NB4 (cell line): ENCODE measurements at regions not wholly inside any gene's neighbourhood (a gene's known extent, or its start where the extent isn't known, plus 50 kb on each side); places are given as distances from the start of the nearest gene placed in this dataset.

Experiments
- DNase-seq: peaks from one replicate; pipeline ENCODE4 v3.0.0; 2010; ENCODE audit warnings: low read depth
- H3K4me3 ChIP-seq: one replicate; pipeline ENCODE4 v1.5.1; 2011; ENCODE audit warnings: mild to moderate bottlenecking, low read depth, low read length, moderate library complexity
- MYC ChIP-seq: IDR thresholded peaks from 2 replicates; pipeline ENCODE4 v1.6.1; 2011; ENCODE audit warnings: low read depth, low read length
- POLR2A ChIP-seq: IDR thresholded peaks from 2 replicates; pipeline ENCODE4 v1.6.1; 2011; ENCODE audit warnings: mild to moderate bottlenecking; ENCODE audit not compliant: insufficient read length; ENCODE audit errors: extremely low read depth
- TF ChIP-seq, protein P1 (sequence below): IDR thresholded peaks from one replicate; pipeline ENCODE4 v1.5.1; 2012; ENCODE audit warnings: low read depth, low read length
- TF ChIP-seq, protein P2 (sequence below): IDR thresholded peaks from 2 replicates; pipeline ENCODE4 v1.6.1; 2011; ENCODE audit warnings: low read depth, low read length

DNA sequence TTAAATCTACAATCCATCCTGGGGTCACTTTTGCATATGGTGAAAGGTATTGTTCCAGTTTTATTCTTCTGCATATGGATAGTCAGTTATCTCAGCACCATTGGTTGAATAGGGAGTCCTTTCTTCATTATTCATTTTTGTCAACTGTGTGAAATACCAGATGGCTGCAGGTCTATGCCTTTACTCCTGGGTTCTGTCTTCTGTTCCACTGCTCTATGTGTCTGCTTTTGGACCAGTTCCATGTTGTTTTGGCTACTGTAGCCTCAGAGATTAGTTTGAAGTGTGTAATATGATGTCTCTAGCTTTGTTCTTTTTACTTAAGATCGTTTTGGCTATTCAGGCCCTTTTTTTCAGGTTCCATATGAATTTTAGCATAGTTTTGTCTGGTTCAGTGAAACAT is 795.8 kb downstream of the OTOL1 start:
- DNase-seq, result no peak
- H3K4me3 ChIP-seq, result no peak overlapping the region
- TF ChIP-seq, protein P1, sequence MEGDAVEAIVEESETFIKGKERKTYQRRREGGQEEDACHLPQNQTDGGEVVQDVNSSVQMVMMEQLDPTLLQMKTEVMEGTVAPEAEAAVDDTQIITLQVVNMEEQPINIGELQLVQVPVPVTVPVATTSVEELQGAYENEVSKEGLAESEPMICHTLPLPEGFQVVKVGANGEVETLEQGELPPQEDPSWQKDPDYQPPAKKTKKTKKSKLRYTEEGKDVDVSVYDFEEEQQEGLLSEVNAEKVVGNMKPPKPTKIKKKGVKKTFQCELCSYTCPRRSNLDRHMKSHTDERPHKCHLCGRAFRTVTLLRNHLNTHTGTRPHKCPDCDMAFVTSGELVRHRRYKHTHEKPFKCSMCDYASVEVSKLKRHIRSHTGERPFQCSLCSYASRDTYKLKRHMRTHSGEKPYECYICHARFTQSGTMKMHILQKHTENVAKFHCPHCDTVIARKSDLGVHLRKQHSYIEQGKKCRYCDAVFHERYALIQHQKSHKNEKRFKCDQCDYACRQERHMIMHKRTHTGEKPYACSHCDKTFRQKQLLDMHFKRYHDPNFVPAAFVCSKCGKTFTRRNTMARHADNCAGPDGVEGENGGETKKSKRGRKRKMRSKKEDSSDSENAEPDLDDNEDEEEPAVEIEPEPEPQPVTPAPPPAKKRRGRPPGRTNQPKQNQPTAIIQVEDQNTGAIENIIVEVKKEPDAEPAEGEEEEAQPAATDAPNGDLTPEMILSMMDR, result no peak
- no peak for TF ChIP-seq POLR2A
- TF ChIP-seq, protein P2, sequence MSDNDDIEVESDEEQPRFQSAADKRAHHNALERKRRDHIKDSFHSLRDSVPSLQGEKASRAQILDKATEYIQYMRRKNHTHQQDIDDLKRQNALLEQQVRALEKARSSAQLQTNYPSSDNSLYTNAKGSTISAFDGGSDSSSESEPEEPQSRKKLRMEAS, result no peak
- no peak for TF ChIP-seq MYC

DNA sequence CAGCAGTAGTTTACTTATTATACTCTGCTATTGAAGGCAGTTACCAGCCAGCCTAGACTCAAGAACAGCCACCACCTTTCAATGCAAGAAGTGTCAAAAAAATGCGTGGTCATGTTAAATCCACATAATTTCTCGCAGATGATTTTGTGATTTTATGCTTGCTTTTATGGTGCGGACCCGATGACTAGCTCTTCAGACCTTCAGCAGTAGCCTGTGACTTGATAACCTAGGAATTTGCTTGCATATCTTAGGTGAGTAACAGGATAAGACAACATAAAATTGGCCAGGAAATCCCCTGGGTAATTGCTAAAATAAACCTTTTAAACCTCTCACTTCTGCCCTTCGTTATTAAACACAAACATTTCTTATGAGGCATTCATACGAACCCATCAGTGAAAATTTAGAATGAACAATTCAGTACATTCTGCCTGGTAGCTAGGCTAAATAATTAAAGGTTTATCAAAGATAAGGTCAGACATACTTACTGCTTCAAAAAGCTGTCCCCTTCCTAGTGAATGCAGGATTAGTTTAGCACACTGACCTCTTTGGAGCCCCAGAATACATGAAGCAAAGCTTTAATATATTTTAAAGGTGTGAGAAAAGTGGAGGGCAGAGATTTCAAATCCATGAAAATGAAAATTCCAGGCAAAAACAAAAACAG is 798.8 kb downstream of the OTOL1 start:
- H3K4me3 ChIP-seq, result no peak overlapping the region
- no peak for DNase-seq
- TF ChIP-seq MYC (no peak), POLR2A (no peak)
- TF ChIP-seq, protein P2, result no peak
- TF ChIP-seq, protein P1, result no peak

DNA sequence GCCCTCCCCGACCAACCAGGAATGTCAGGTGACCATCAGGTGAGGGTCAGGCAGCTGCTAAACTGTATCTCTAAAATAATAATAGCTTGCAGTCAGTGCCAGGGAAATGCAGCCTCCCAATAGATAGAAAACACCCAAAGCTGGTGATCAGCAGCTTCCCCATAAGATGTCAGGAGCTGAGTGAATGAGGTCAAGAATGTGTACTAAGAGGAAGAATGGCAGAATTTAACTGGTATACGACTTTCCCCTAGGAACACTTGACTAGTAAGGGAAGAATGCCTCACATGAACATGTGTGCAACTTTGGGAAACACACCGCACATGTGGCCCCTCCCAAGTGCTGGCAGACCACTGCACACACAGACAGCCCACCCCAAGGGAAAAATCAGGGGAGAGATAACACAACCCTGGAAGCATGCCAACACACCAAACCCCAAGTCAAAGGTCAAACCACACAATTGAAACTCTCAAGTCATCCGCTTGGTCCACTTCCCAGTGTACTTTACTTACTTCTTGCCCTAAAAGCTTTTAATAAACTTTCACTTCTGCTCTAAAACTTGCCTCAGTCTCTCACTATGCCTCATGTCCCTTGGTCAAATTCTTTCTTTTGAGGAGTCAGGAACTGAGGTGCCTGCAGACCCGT is 806.5 kb downstream of the OTOL1 start:
- H3K4me3 ChIP-seq, result no peak overlapping the region
- DNase-seq, result peak; percentile 2
- TF ChIP-seq MYC, result no peak
- TF ChIP-seq, protein P1, result no peak
- TF ChIP-seq, protein P2, result no peak

DNA sequence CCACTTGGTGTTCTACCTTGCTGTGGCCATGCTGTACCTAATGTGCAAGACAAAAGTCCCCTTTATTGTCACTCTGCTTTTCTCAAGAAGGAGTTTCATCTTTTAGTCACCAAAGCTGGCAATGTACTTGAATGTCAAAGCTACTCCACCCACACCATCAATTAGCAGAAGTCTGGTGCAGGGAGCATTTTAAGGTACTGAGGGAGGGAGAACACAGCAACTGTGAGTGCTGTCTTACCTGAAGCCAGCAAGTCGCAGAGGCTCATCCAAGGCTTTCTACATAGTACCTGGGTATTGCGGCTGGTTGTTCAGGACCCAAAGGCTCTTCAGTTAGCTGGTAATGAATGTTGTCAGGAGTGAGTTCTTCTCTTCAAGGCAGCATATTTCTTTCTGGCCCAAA is 820.4 kb downstream of the OTOL1 start:
- TF ChIP-seq, protein P1, result no peak
- TF ChIP-seq POLR2A (no peak), MYC (no peak)
- TF ChIP-seq, protein P2, result no peak
- H3K4me3 ChIP-seq, result no peak overlapping the region
- DNase-seq, result no peak

DNA sequence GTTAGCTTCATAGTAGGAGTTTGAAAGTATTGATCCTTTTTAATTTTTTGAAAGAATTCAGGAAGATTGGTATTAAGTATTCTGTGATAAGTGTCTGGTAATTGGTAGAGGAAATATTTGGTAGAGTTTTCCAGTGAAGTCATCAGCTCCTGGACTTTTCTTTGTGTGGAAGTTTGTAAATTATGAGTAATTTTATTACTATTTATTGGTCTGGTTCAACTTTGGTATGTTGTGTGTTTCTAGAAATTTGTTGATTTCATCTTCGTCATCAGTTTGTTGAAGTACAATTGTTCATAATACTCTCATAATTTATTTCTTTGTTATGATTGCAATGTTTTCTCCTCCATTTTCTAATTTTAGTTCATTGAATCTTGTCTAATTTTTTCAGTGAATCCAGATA is 832.0 kb downstream of the OTOL1 start:
- TF ChIP-seq, protein P2, result no peak
- TF ChIP-seq, protein P1, result no peak
- TF ChIP-seq POLR2A (no peak), MYC (no peak)
- H3K4me3 ChIP-seq, result no peak overlapping the region
- no peak for DNase-seq
